HG03039 (cell line): ENCODE measurements at regions not wholly inside any gene's neighbourhood (a gene's known extent, or its start where the extent isn't known, plus 50 kb on each side); places are given as distances from the start of the nearest gene placed in this dataset.

ENCODE experiments used
- ATAC-seq: cut with Tn5 transposase; IDR thresholded peaks from one replicate; pipeline ENCODE4 v1.9.1; 2021; ENCODE audit warnings: mild to moderate bottlenecking, moderate library complexity; ENCODE audit not compliant: unreplicated experiment

GRCh38 chr18:24972577-24972976, 379.4 kb downstream of the ZNF521 start:
- ATAC-seq = no peak

- no peak for ATAC-seq
Measured at GRCh38 chr18:24974431-24974830, 377.5 kb downstream of the ZNF521 start.

GRCh38 chr18:24975496-24976372, 376.2 kb downstream of the ZNF521 start:
- ATAC-seq = no peak

GRCh38 chr18:24976502-24976901, 375.5 kb downstream of the ZNF521 start:
- no peak for ATAC-seq

- no peak for ATAC-seq
Measured at GRCh38 chr18:24979235-24979634, 372.7 kb downstream of the ZNF521 start.

- no peak for ATAC-seq
Measured at GRCh38 chr18:24982831-24983230, 369.1 kb downstream of the ZNF521 start.

- ATAC-seq = no peak
Measured at GRCh38 chr18:24983566-24984139, 368.3 kb downstream of the ZNF521 start.

GRCh38 chr18:24985586-24985985, 366.4 kb downstream of the ZNF521 start:
- no peak for ATAC-seq

- ATAC-seq = no peak
Measured at GRCh38 chr18:24986666-24987302, 365.2 kb downstream of the ZNF521 start.

GRCh38 chr18:24987303-24988252, 364.4 kb downstream of the ZNF521 start:
- no peak for ATAC-seq

- ATAC-seq = no peak
Measured at GRCh38 chr18:24988253-24988840, 363.6 kb downstream of the ZNF521 start.

- ATAC-seq = no peak
Measured at GRCh38 chr18:24989760-24990593, 362.0 kb downstream of the ZNF521 start.

- ATAC-seq = no peak
Measured at GRCh38 chr18:24990671-24991134, 361.3 kb downstream of the ZNF521 start.

- no peak for ATAC-seq
Measured at GRCh38 chr18:24991141-24992060, 360.6 kb downstream of the ZNF521 start.

GRCh38 chr18:24992491-24992890, 359.5 kb downstream of the ZNF521 start:
- ATAC-seq = no peak

- ATAC-seq = no peak
Measured at GRCh38 chr18:24993628-24994027, 358.3 kb downstream of the ZNF521 start.

- no peak for ATAC-seq
Measured at GRCh38 chr18:24995056-24995455, 356.9 kb downstream of the ZNF521 start.

GRCh38 chr18:24995755-24996154, 356.2 kb downstream of the ZNF521 start:
- no peak for ATAC-seq
